ENCODE measurements at regions not wholly inside any gene's neighbourhood (a gene's known extent, or its start where the extent isn't known, plus 50 kb on each side); places are given as distances from the start of the nearest gene placed in this dataset.

DNA sequence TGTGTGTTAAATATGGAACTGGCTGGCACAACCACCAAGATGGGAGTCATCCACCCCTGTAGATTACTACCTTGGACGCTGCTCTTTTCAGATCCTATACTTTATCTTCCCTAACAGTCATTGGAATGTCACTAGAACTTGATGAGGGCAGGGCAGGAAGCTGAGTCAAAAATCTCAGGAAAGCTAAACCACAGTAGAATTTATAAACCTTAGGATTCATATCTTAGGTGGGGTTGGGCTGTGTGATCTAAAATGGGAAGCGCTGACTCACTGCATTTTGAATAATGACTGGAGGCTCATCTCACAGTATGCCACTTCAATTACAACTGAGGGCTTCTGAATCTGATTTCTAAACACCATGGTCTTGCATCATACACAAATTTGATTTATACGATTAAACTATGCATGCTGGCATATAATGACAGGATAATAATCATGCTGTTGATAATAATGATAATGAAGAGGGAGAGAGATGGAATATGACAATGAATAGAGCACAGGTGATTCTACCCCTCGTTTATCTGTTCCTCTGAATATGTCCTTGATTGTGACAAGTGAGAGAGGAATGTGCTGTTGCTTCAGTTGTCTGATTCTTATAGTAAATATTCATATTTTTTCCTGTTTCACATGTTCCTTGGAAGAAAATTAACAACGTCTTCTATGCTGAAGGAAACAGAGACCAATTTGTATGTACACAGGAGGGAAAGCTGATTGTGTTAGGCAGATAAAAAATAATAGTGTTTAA is 270.3 kb upstream of the HS3ST1 start:
- TF ChIP-seq ELF1 (IDR thresholded peaks at IDR 0.05) (no peak), RAD21 (IDR thresholded peaks at IDR 0.05; ENCODE audit: low read length) (no peak), GABPA (IDR thresholded peaks at IDR 0.05; ENCODE audit: low read depth) (no peak), REST (IDR thresholded peaks at IDR 0.05; ENCODE audit: low read depth, low read length) (no peak), TAF1 (IDR thresholded peaks at IDR 0.05; ENCODE audit: borderline replicate concordance, low read depth, low read length) (no peak), FOXJ3 (CRISPR knock-in tag; IDR thresholded peaks at IDR 0.05) (no peak), RFX5 (IDR thresholded peaks at IDR 0.05; ENCODE audit: low read length) (no peak), SMC3 (IDR thresholded peaks at IDR 0.05; ENCODE audit: low read depth, low read length) (no peak), FOXM1 (IDR thresholded peaks at IDR 0.05; ENCODE audit: low read depth) (no peak), EZH2phosphoT487 (IDR thresholded peaks at IDR 0.05; ENCODE audit: borderline replicate concordance, low read depth) (no peak)
- TF ChIP-seq, protein P1, sequence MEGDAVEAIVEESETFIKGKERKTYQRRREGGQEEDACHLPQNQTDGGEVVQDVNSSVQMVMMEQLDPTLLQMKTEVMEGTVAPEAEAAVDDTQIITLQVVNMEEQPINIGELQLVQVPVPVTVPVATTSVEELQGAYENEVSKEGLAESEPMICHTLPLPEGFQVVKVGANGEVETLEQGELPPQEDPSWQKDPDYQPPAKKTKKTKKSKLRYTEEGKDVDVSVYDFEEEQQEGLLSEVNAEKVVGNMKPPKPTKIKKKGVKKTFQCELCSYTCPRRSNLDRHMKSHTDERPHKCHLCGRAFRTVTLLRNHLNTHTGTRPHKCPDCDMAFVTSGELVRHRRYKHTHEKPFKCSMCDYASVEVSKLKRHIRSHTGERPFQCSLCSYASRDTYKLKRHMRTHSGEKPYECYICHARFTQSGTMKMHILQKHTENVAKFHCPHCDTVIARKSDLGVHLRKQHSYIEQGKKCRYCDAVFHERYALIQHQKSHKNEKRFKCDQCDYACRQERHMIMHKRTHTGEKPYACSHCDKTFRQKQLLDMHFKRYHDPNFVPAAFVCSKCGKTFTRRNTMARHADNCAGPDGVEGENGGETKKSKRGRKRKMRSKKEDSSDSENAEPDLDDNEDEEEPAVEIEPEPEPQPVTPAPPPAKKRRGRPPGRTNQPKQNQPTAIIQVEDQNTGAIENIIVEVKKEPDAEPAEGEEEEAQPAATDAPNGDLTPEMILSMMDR (IDR thresholded peaks at IDR 0.05): no peak
- TF ChIP-seq, protein P2, sequence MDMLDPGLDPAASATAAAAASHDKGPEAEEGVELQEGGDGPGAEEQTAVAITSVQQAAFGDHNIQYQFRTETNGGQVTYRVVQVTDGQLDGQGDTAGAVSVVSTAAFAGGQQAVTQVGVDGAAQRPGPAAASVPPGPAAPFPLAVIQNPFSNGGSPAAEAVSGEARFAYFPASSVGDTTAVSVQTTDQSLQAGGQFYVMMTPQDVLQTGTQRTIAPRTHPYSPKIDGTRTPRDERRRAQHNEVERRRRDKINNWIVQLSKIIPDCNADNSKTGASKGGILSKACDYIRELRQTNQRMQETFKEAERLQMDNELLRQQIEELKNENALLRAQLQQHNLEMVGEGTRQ (IDR thresholded peaks at IDR 0.05; ENCODE audit: borderline replicate concordance, low read depth, low read length): no peak
